Activated T-cell treated with anti-CD3 and anti-CD28 coated beads, Interleukin-2, amount 50 U/mL, for 4 hours (primary cell): ENCODE measurements at regions not wholly inside any gene's neighbourhood (a gene's known extent, or its start where the extent isn't known, plus 50 kb on each side); places are given as distances from the start of the nearest gene placed in this dataset.
"Not testable (repeated sequence)": the region's sequence is repeated elsewhere in the genome, so short reads cannot be mapped to it uniquely, and the experiment has no call there.

Source experiments
- ATAC-seq, 2 donors: fragments of 200-7000 bp; cut with Tn5 transposase; one replicate each; pipeline ENCODE4 v1.10.0; 2021
- DNase-seq: peaks from one replicate; pipeline ENCODE4 v3.0.0-alpha.2; 2020
- H3K27me3 Mint-ChIP-seq: one replicate; pipeline ENCODE4 v1.8.0; 2021; ENCODE audit warnings: low read depth, mixed read lengths
- H3K36me3 Mint-ChIP-seq: one replicate; pipeline ENCODE4 v1.8.0; 2022; ENCODE audit warnings: mixed read lengths; ENCODE audit not compliant: insufficient read depth
- H3K4me1 Mint-ChIP-seq: one replicate; pipeline ENCODE4 v1.8.0; 2021; ENCODE audit warnings: low read depth, mixed read lengths
- H3K4me3 Mint-ChIP-seq: one replicate; pipeline ENCODE4 v1.8.0; 2021; ENCODE audit warnings: mild to moderate bottlenecking, moderate library complexity, mixed read lengths
- H3K9me3 Mint-ChIP-seq: one replicate; pipeline ENCODE4 v1.8.0; 2021; ENCODE audit warnings: mixed read lengths

- Mint-ChIP-seq H3K4me3 (no peak overlapping the region), H3K9me3 (peaks cover 11% of the 10 kb centered on the region), H3K27me3 (peaks cover 2% of the 10 kb centered on the region), H3K36me3 (peaks cover 10% of the 10 kb centered on the region), H3K4me1 (peaks cover 21% of the 10 kb centered on the region)
- ATAC-seq: peak; percentile 93 to 97
- no peak for DNase-seq
Measured at GRCh38 chr2:8239531-8240088, 442.2 kb upstream of the ID2 start.

- H3K27me3 Mint-ChIP-seq: peaks cover 2% of the 10 kb centered on the region
- ATAC-seq (no peak), DNase-seq (no peak)
- H3K36me3 Mint-ChIP-seq: peaks cover 16% of the 10 kb centered on the region
- peaks cover 16% of the 10 kb centered on the region for H3K4me1 Mint-ChIP-seq
- no peak overlapping the region for H3K4me3 Mint-ChIP-seq
- peaks cover 24% of the 10 kb centered on the region for H3K9me3 Mint-ChIP-seq
Measured at GRCh38 chr2:8241317-8241716, 440.5 kb upstream of the ID2 start.

GRCh38 chr2:8242739-8243138 is 439.1 kb upstream of the ID2 start:
- H3K36me3 Mint-ChIP-seq: peaks cover 16% of the 10 kb centered on the region
- no peak for DNase-seq
- H3K4me3 Mint-ChIP-seq: no peak overlapping the region
- peaks cover 16% of the 10 kb centered on the region for H3K4me1 Mint-ChIP-seq
- no peak for ATAC-seq
- peaks cover 2% of the 10 kb centered on the region for H3K27me3 Mint-ChIP-seq
- peaks cover 28% of the 10 kb centered on the region for H3K9me3 Mint-ChIP-seq

DNA sequence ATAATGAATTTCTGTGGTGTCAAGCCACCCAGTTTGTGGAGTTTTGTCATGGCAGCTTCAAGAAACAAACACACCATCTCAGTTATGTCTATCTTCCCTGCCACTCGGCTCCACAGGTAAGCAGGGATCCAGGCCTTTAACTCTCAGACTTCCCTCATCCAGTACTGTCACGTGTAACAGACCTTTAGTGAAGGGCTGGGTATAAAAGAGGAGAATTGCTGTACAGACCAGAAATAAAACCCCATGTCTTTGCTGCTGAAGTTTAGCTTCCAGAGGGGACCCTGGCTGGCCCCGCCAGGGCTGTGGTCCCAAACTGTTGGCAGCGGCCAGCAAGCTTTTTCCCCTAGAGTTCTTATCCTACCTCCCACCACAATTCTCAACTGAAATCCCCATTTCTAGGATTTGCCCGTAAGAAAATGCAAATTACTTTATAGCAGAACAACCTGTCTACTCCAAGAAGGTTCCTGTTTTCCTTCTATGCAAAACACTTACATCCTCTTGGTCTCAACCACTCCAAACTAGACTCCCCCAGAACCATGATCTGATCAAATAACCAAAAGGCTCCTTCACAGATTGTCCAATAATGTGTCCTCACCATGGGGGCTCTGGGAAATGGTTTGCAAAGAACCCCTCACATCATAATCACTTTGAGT is 438.0 kb upstream of the ID2 start:
- ATAC-seq: no peak
- no peaks in the 10 kb centered on the region for H3K27me3 Mint-ChIP-seq
- H3K36me3 Mint-ChIP-seq: peaks cover 16% of the 10 kb centered on the region
- peaks cover 28% of the 10 kb centered on the region for H3K9me3 Mint-ChIP-seq
- peaks cover 12% of the 10 kb centered on the region for H3K4me1 Mint-ChIP-seq
- no peak overlapping the region for H3K4me3 Mint-ChIP-seq
- DNase-seq: no peak

- no peak overlapping the region for H3K4me3 Mint-ChIP-seq
- ATAC-seq (no peak), DNase-seq (no peak)
- H3K9me3 Mint-ChIP-seq: peaks cover 28% of the 10 kb centered on the region
- peaks cover 16% of the 10 kb centered on the region for H3K36me3 Mint-ChIP-seq
- peaks cover 6% of the 10 kb centered on the region for H3K4me1 Mint-ChIP-seq
- H3K27me3 Mint-ChIP-seq: no peaks in the 10 kb centered on the region
Measured at GRCh38 chr2:8244639-8245038, 437.2 kb upstream of the ID2 start.

DNA sequence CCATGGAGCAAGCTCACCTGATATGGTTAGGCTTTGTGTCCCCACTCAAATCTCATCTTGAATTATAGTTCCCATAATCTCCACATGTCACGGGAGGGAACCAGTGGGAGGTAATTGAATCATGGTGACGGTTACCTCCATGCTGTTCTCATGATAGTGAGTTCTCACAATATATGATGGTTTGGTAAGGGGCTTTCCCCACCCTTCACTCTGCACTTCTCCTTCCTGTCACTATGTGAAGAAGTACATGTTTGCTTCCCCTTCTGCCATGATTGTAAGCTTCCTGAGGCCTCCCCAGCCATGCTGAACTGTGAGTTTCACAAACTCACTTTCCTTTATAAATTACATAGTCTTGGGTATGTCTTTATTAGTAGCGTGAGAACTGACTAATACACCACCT is 435.7 kb upstream of the ID2 start:
- Mint-ChIP-seq H3K27me3 (no peaks in the 10 kb centered on the region), H3K36me3 (peaks cover 18% of the 10 kb centered on the region), H3K9me3 (peaks cover 36% of the 10 kb centered on the region), H3K4me3 (no peak overlapping the region), H3K4me1 (no peaks in the 10 kb centered on the region)
- ATAC-seq (no peak), DNase-seq (no peak)

- DNase-seq (no peak), ATAC-seq (no peak)
- no peaks in the 10 kb centered on the region for H3K27me3 Mint-ChIP-seq
- H3K4me3 Mint-ChIP-seq: no peak overlapping the region
- H3K9me3 Mint-ChIP-seq: peaks cover 35% of the 10 kb centered on the region
- peaks cover 17% of the 10 kb centered on the region for H3K36me3 Mint-ChIP-seq
- H3K4me1 Mint-ChIP-seq: no peaks in the 10 kb centered on the region
Measured at GRCh38 chr2:8247905-8248622, 433.8 kb upstream of the ID2 start.

GRCh38 chr2:8248623-8248957 is 433.3 kb upstream of the ID2 start:
- H3K4me3 Mint-ChIP-seq: no peak overlapping the region
- no peak for DNase-seq
- H3K36me3 Mint-ChIP-seq: peaks cover 14% of the 10 kb centered on the region
- H3K4me1 Mint-ChIP-seq: peaks cover under 1% of the 10 kb centered on the region
- H3K9me3 Mint-ChIP-seq: peaks cover 32% of the 10 kb centered on the region
- no peak for ATAC-seq
- no peaks in the 10 kb centered on the region for H3K27me3 Mint-ChIP-seq

DNA sequence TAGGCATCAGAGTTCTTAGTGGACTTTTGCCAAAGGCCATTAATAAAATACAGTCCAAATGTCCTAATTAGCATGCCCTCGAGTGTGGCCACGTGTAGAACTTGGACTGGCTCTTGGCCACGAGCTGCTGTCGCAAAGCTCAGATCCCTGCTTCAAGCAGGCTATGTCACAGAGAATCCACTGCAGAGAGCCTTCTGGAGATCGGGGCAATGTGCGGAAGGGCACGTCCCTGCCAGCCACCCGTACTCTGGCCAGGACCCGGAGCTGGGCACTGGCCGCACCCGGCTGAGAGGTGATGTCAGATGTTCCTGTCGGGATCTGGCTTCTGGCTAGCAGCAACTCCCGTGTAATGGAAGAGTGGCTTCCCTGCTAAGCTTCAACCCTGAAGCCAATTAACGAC is 432.7 kb upstream of the ID2 start:
- Mint-ChIP-seq H3K9me3 (peaks cover 26% of the 10 kb centered on the region), H3K36me3 (peaks cover 9% of the 10 kb centered on the region), H3K4me3 (no peak overlapping the region), H3K27me3 (no peaks in the 10 kb centered on the region), H3K4me1 (peaks cover 6% of the 10 kb centered on the region)
- no peak for ATAC-seq
- DNase-seq: no peak

- Mint-ChIP-seq H3K4me3 (no peak overlapping the region), H3K36me3 (peaks cover 8% of the 10 kb centered on the region), H3K4me1 (peaks cover 10% of the 10 kb centered on the region), H3K9me3 (peaks cover 24% of the 10 kb centered on the region), H3K27me3 (no peaks in the 10 kb centered on the region)
- no peak for ATAC-seq
- no peak for DNase-seq
Measured at GRCh38 chr2:8249769-8250168, 432.1 kb upstream of the ID2 start.

DNA sequence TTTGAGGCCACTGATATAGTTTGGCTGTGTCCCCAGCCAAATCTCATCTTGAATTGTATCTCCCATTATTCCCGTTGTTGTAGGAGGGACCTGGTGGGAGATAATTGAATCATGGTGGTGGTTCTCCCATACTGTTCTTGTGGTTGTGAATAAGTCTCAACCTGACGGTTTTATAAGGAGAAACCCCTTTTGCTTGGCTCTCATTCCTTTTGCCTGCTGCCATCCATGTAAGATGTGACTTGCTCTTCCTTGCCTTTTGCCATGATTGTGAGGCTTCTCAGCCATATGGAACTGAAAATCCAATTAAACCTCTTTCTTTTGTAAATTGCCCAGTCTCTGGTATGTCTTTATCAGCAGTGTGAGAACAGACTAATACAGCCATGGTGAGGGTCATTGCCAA is 431.6 kb upstream of the ID2 start:
- not testable (repeated sequence) for DNase-seq, H3K4me3 Mint-ChIP-seq, H3K36me3 Mint-ChIP-seq, H3K27me3 Mint-ChIP-seq, ATAC-seq
- Mint-ChIP-seq H3K4me1 (peaks cover 10% of the 10 kb centered on the region), H3K9me3 (peaks cover 19% of the 10 kb centered on the region)

- Mint-ChIP-seq H3K4me1 (peaks cover 10% of the 10 kb centered on the region), H3K9me3 (peaks cover 12% of the 10 kb centered on the region), H3K27me3 (no peaks in the 10 kb centered on the region), H3K36me3 (peaks cover 2% of the 10 kb centered on the region), H3K4me3 (no peak overlapping the region)
- ATAC-seq: no peak
- no peak for DNase-seq
Measured at GRCh38 chr2:8251291-8251690, 430.6 kb upstream of the ID2 start.

DNA sequence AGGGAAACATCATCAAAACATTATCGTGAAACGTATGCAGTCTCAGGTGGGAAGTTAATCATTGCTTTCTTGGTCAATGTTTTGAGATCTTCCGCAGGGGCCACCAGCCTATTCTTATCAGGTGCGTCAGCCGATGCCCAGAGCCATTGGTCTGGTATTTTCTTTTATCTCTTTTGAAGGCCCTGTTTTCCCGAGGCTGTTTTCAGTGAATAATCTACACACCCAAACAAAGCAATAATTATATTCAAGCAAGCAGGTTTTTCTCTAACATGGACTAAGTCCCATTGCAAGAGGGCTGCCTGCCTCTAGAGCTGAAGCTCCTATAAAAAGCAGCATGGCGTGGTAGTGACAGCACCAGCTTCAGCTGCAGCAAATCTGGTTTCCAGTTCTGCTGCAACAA is 430.0 kb upstream of the ID2 start:
- Mint-ChIP-seq H3K9me3 (peaks cover 8% of the 10 kb centered on the region), H3K27me3 (no peaks in the 10 kb centered on the region), H3K4me3 (no peak overlapping the region)

GRCh38 chr2:8252997-8253694 is 428.7 kb upstream of the ID2 start:
- ATAC-seq (peak in 1 of 2 donors; percentile 7), DNase-seq (no peak)
- Mint-ChIP-seq H3K27me3 (no peaks in the 10 kb centered on the region), H3K4me1 (peaks cover 10% of the 10 kb centered on the region), H3K36me3 (peaks cover 2% of the 10 kb centered on the region), H3K9me3 (peaks cover 8% of the 10 kb centered on the region), H3K4me3 (no peak overlapping the region)

More for the DNA sequence above, 430.0 kb upstream of the ID2 start:
- peaks cover 2% of the 10 kb centered on the region for H3K36me3 Mint-ChIP-seq
- H3K4me1 Mint-ChIP-seq: peaks cover 10% of the 10 kb centered on the region
- DNase-seq: no peak
- ATAC-seq: no peak
